K562 (cell line): ENCODE measurements at regions not wholly inside any gene's neighbourhood (a gene's known extent, or its start where the extent isn't known, plus 50 kb on each side); places are given as distances from the start of the nearest gene placed in this dataset.

Experiments used
- MYBL2 ChIP-seq, 2 experiments: fragments of 450-650 bp in 1 of 2; sonication (generic) in 1 of 2; formaldehyde crosslinking in 1 of 2; IDR thresholded peaks; 2 replicates each; pipeline versions ENCODE4 v1.6.1 to v1.8.1; 2017 to 2022; ENCODE audit warnings: borderline replicate concordance in 1 of 2, inconsistent platforms in 1 of 2, low read depth in 1 of 2, mild to moderate bottlenecking in 1 of 2, missing genetic modification reagents in 1 of 2, moderate library complexity in 1 of 2
- ZNF318 ChIP-seq, 2 experiments: fragments of 450-650 bp; IDR thresholded peaks; 2 replicates each; pipeline ENCODE4 v1.6.1; 2016; ENCODE audit warnings: mild to moderate bottlenecking in 2 of 2, borderline replicate concordance in 1 of 2, low read depth in 1 of 2, moderate library complexity in 1 of 2

- TF ChIP-seq MYBL2 (IDR thresholded peaks at IDR 0.05; ENCODE audit: low read depth) (no peak), MYBL2 (CRISPR knock-in tag; IDR thresholded peaks at IDR 0.05; ENCODE audit: borderline replicate concordance) (no peak), ZNF318 (IDR thresholded peaks at IDR 0.05; ENCODE audit: borderline replicate concordance in 1 of 2, low read depth in 1 of 2) (no peak)
Observed at GRCh38 chr1:5369223-5369622, 623.0 kb downstream of the NPHP4 start.
